K562 (cell line): ENCODE measurements at regions not wholly inside any gene's neighbourhood (a gene's known extent, or its start where the extent isn't known, plus 50 kb on each side); places are given as distances from the start of the nearest gene placed in this dataset.

ENCODE experiments used
- ATAC-seq: fragments of 200-7000 bp; cut with Tn5 transposase; 3 replicates; pipeline ENCODE4 v1.9.1; 2020; ENCODE audit warnings: moderate library complexity
- BruUV-seq: library from RNA; stranded (reverse); fragments of 400-500 nt; replicated peaks from 2 replicates; lab custom pipeline; 2021; lab: Mats Ljungman, UMichigan
- CTCF ChIA-PET: fragments of 300-600 bp; formaldehyde crosslinking; extraction: SDS; loops from one replicate; lab custom pipeline; 2021; ENCODE audit warnings: low intra/inter-chr PET ratio; lab: Yijun Ruan, JAX
- POLR2A ChIA-PET: fragments of 300-600, 350-650 bp; sonication (Branson Sonifier 250); formaldehyde crosslinking; extraction: SDS; loops from one replicate; lab custom pipeline; 2021; ENCODE audit warnings: antibody characterized with exemption, inconsistent platforms; lab: Yijun Ruan, JAX
- DNase-seq, 4 experiments: peaks; one replicate each; pipeline versions ENCODE4 v3.0.0 to v3.0.0-alpha.2; 2011 to 2018; ENCODE audit warnings: low spot score in 3 of 4, mixed read lengths in 3 of 4; ENCODE audit errors: extremely low read depth in 1 of 4
- FAIRE-seq: peaks from 2 replicates; lab custom pipeline; 2011; peaks lifted over from hg19 to GRCh38; lab: Jason Lieb, UNC
- H2AFZ ChIP-seq: 2 replicates; pipeline ENCODE4 v1.6.0; 2011; ENCODE audit warnings: low read depth, low read length, control low read depth, inconsistent platforms
- H3K27ac ChIP-seq: fragments of 200-600 bp; 3 replicates; pipeline ENCODE4 v1.8.0; 2011; ENCODE audit warnings: low read depth, mild to moderate bottlenecking, control low read depth, inconsistent platforms, low read length, moderate library complexity, mixed read lengths; ENCODE audit errors: extremely low read depth
- H3K27me3 ChIP-seq, 2 experiments: fragments of 300-600 bp in 1 of 2; 2 replicates in 1 of 2; 3 replicates in 1 of 2; pipeline versions ENCODE4 v1.6.0 to v1.8.0; 2011; ENCODE audit warnings: inconsistent platforms in 2 of 2, low read length in 2 of 2, mild to moderate bottlenecking in 1 of 2, mixed read lengths in 1 of 2, moderate library complexity in 1 of 2; ENCODE audit not compliant: control insufficient read depth in 2 of 2, insufficient read depth in 2 of 2
- H3K36me3 ChIP-seq: fragments of 300-600 bp; 3 replicates; pipeline ENCODE4 v1.8.0; 2011; ENCODE audit warnings: mild to moderate bottlenecking, low read length, inconsistent platforms; ENCODE audit not compliant: control insufficient read depth, insufficient read depth
- H3K4me1 ChIP-seq, 2 experiments: fragments of 200-600 bp in 1 of 2; replicated peaks in 1 of 2; 2 replicates in 1 of 2; 3 replicates in 1 of 2; pipeline versions ENCODE4 v1.5.1 to v1.8.0; 2011; ENCODE audit warnings: inconsistent platforms in 2 of 2, low read length in 2 of 2, mild to moderate bottlenecking in 1 of 2, mixed read lengths in 1 of 2, moderate library complexity in 1 of 2; ENCODE audit not compliant: control insufficient read depth in 2 of 2, insufficient read depth in 2 of 2
- H3K4me2 ChIP-seq: 2 replicates; pipeline ENCODE4 v1.6.1; 2011; ENCODE audit warnings: low read length, control low read depth, inconsistent platforms, mixed read lengths; ENCODE audit not compliant: insufficient read depth
- H3K4me3 ChIP-seq: fragments of 200-600 bp; sonication (generic), shearing (Covaris generic); 2 replicates; pipeline ENCODE4 v1.5.1; 2016; ENCODE audit warnings: control low read depth, inconsistent platforms
- H3K79me2 ChIP-seq: fragments of 200-600 bp; 3 replicates; pipeline ENCODE4 v1.8.0; 2011; ENCODE audit warnings: low read length, inconsistent platforms; ENCODE audit not compliant: control insufficient read depth, insufficient read depth
- H3K9ac ChIP-seq, 2 experiments: 2 replicates each; pipeline versions ENCODE4 v1.6.0 to v1.6.1; 2011; ENCODE audit warnings: low read depth in 2 of 2, low read length in 2 of 2, control low read depth in 1 of 2, inconsistent platforms in 1 of 2, mild to moderate bottlenecking in 1 of 2, mixed read lengths in 1 of 2; ENCODE audit not compliant: insufficient read depth in 1 of 2
- H3K9me1 ChIP-seq: one replicate; pipeline ENCODE4 v1.6.0; 2011; ENCODE audit warnings: inconsistent platforms, mild to moderate bottlenecking, low read length, moderate library complexity; ENCODE audit not compliant: control insufficient read depth, insufficient read depth
- H3K9me3 ChIP-seq: replicated peaks from 2 replicates; pipeline ENCODE4 v1.5.1; 2011; ENCODE audit warnings: low read depth, low read length, inconsistent platforms; ENCODE audit not compliant: control insufficient read depth, insufficient read depth
- H4K20me1 ChIP-seq: replicated peaks from 2 replicates; pipeline ENCODE4 v1.6.1; 2011; ENCODE audit warnings: low read length, inconsistent platforms, mixed read lengths; ENCODE audit not compliant: control insufficient read depth, insufficient read depth
- ARID3B ChIP-seq: fragments of 250-450 bp; sonication (Bioruptor Pico); IDR thresholded peaks from 2 replicates; pipeline ENCODE4 v1.4.0; 2020; ENCODE audit warnings: borderline replicate concordance
- DEAF1 ChIP-seq: fragments of 450-650 bp; formaldehyde crosslinking; IDR thresholded peaks from 2 replicates; pipeline ENCODE4 v1.4.0; 2020; ENCODE audit warnings: mild to moderate bottlenecking, moderate library complexity
- DIDO1 ChIP-seq: fragments of 450-650 bp; IDR thresholded peaks from 2 replicates; pipeline ENCODE4 v1.6.1; 2016; ENCODE audit warnings: low read depth, missing biosample characterization, missing genetic modification characterization
- NCOA4 ChIP-seq: fragments of 450-650 bp; IDR thresholded peaks from 2 replicates; pipeline ENCODE4 v1.6.1; 2018; ENCODE audit warnings: mild to moderate bottlenecking; ENCODE audit not compliant: partially characterized antibody
- PHF21A ChIP-seq: fragments of 450-650 bp; IDR thresholded peaks from 2 replicates; pipeline ENCODE4 v1.6.1; 2017; ENCODE audit warnings: low read depth, borderline replicate concordance
- PHF8 ChIP-seq: fragments of 200-600 bp; sonication (generic); IDR thresholded peaks from 2 replicates; pipeline ENCODE4 v1.6.1; 2012; ENCODE audit warnings: mixed run types, mild to moderate bottlenecking, inconsistent platforms, low read length, moderate library complexity, borderline replicate concordance
- RAD51 ChIP-seq: fragments of 450-650 bp; IDR thresholded peaks from 2 replicates; pipeline ENCODE4 v1.7.1; 2016; ENCODE audit warnings: low read depth, mild to moderate bottlenecking, borderline replicate concordance
- ZBTB40 ChIP-seq, 2 experiments: fragments of 450-650 bp in 1 of 2; sonication (generic) in 1 of 2; formaldehyde crosslinking in 1 of 2; IDR thresholded peaks; 2 replicates each; pipeline versions ENCODE4 v1.7.1 to v1.9.0; 2016 to 2022; ENCODE audit warnings: inconsistent platforms in 1 of 2, mild to moderate bottlenecking in 1 of 2, missing genetic modification reagents in 1 of 2
- ZNF133 ChIP-seq: fragments of 250-450 bp; sonication (Bioruptor Pico); IDR thresholded peaks from 2 replicates; pipeline ENCODE4 v1.4.0; 2020; ENCODE audit warnings: mild to moderate bottlenecking
- ZNF239 ChIP-seq: fragments of 250-450 bp; sonication (Bioruptor Pico); IDR thresholded peaks from 2 replicates; pipeline ENCODE4 v1.4.0; 2020; ENCODE audit warnings: mild to moderate bottlenecking
- ZNF431 ChIP-seq: sonication (generic); formaldehyde crosslinking; IDR thresholded peaks from 2 replicates; pipeline ENCODE4 v1.8.0; 2022; ENCODE audit warnings: mild to moderate bottlenecking, missing genetic modification reagents
- WGBS: fragments of 100-300 bp; shearing (Covaris generic); methylation state at CpG from one replicate; pipeline ENCODE4 v1.1.6; 2016; ENCODE audit warnings: low coverage, mixed read lengths; ENCODE audit not compliant: insufficient coverage; ENCODE audit errors: missing lambda C conversion rate; 5-methylcytosine and 5-hydroxymethylcytosine counted together
- in situ Hi-C: fragments of 300-500 bp; cut with MboI; formaldehyde crosslinking; loops from 4 replicates; pipeline ENCODE4 v1.15.0; 2018; ENCODE audit warnings: inconsistent platforms, mixed read lengths
- intact Hi-C: fragments of 100-400 bp; cut with micrococcal nuclease; formaldehyde crosslinking; loops from 2 replicates; pipeline ENCODE4 v1.14.2; 2022

- Histone ChIP-seq H3K4me3 (no peak overlapping the region), H2AFZ (no peak overlapping the region), H3K4me2 (no peak overlapping the region), H3K79me2 (no peaks in the 10 kb centered on the region), H3K9ac (no peak overlapping the region), H3K27ac (no peak overlapping the region), H3K9me1 (no peaks in the 10 kb centered on the region), H3K27me3 (peaks cover 2 to 29% of the 10 kb centered on the region in 2 experiments; a peak in 2 of 5 replicates), H3K9me3 (no peaks in the 10 kb centered on the region), H4K20me1 (no peaks in the 10 kb centered on the region), H3K4me1 (peaks cover 0 to 5% of the 10 kb centered on the region in 2 experiments; a peak in 2 of 5 replicates), H3K36me3 (no peaks in the 10 kb centered on the region)
- BruUV-seq = no TSS peak
- WGBS = 1% methylated on average over 7 of the region's 7 CpGs
- ATAC-seq (no peak), FAIRE-seq (no peak), DNase-seq (no peak)
- in situ Hi-C loops = no loop called here
- ChIA-PET POLR2A (no interaction called here), CTCF (no interaction called here)
- intact Hi-C loops = no loop called here
- no peak for TF ChIP-seq DEAF1
- no peak for TF ChIP-seq ZBTB40 (IDR thresholded peaks at IDR 0.05)
- no peak for TF ChIP-seq ZBTB40 (CRISPR knock-in tag; IDR thresholded peaks at IDR 0.05)
- no peak for TF ChIP-seq NCOA4
- no peak for TF ChIP-seq PHF21A
- no peak for TF ChIP-seq ZNF133 (CRISPR knock-in tag)
- TF ChIP-seq ZNF239 (CRISPR knock-in tag) = no peak
- no peak for TF ChIP-seq PHF8
- no peak for TF ChIP-seq DIDO1 (tag)
- no peak for TF ChIP-seq ZNF431 (CRISPR knock-in tag)
- no peak for TF ChIP-seq RAD51
- no peak for TF ChIP-seq ARID3B (CRISPR knock-in tag)
Observed at GRCh38 chr20:1807394-1807793, 87.8 kb upstream of the SIRPA start.
